Panc1 (cell line): ENCODE measurements at regions not wholly inside any gene's neighbourhood (a gene's known extent, or its start where the extent isn't known, plus 50 kb on each side); places are given as distances from the start of the nearest gene placed in this dataset.

Source experiments
- ATAC-seq: fragments of 200-7000 bp; cut with Tn5 transposase; 2 replicates; pipeline ENCODE4 v1.9.1; 2020; ENCODE audit warnings: mild to moderate bottlenecking, moderate library complexity
- BruUV-seq: library from RNA; stranded (reverse); fragments of 400-500 nt; replicated peaks from 2 replicates; lab custom pipeline; 2021; lab: Mats Ljungman, UMichigan
- CTCF ChIA-PET: fragments of 300-600 bp; sonication (Branson Sonifier 250); formaldehyde crosslinking; loops from one replicate; lab custom pipeline; 2022; ENCODE audit warnings: antibody characterized with exemption; lab: Charles Lee
- POLR2A ChIA-PET: fragments of 300-600 bp; sonication (Branson Sonifier 250); formaldehyde crosslinking; loops from one replicate; lab custom pipeline; 2022; ENCODE audit warnings: antibody characterized with exemption; lab: Charles Lee
- DNase-seq: peaks from one replicate; pipeline ENCODE4 v3.0.0-alpha.2; 2010; ENCODE audit warnings: low read depth, low spot score
- H3K27ac ChIP-seq: 2 replicates; pipeline ENCODE4 v1.5.1; 2011; ENCODE audit warnings: mild to moderate bottlenecking, low read length, inconsistent platforms
- H3K27me3 ChIP-seq: fragments of 200-500 bp; sonication (Bioruptor generic); 2 replicates; pipeline ENCODE4 v1.6.0; 2014; ENCODE audit warnings: low read length, inconsistent platforms; ENCODE audit not compliant: control insufficient read depth, insufficient read depth
- H3K36me3 ChIP-seq: fragments of 200-500 bp; sonication (Bioruptor generic); 2 replicates; pipeline ENCODE4 v1.5.1; 2014; ENCODE audit warnings: inconsistent platforms, mild to moderate bottlenecking, low read length, moderate library complexity; ENCODE audit not compliant: control insufficient read depth, insufficient read depth
- H3K4me1 ChIP-seq: 2 replicates; pipeline ENCODE4 v1.5.1; 2011; ENCODE audit warnings: inconsistent platforms, mild to moderate bottlenecking, low read length, moderate library complexity; ENCODE audit not compliant: control insufficient read depth, insufficient read depth
- H3K4me3 ChIP-seq, 2 experiments: 2 replicates each; pipeline ENCODE4 v1.5.1; 2011 to 2012; ENCODE audit warnings: low read depth in 2 of 2, low read length in 2 of 2, mild to moderate bottlenecking in 2 of 2, inconsistent platforms in 1 of 2, moderate library complexity in 1 of 2
- H3K9me3 ChIP-seq: fragments of 200-500 bp; sonication (Bioruptor generic); 2 replicates; pipeline ENCODE4 v1.5.1; 2014; ENCODE audit warnings: low read depth, mild to moderate bottlenecking, inconsistent platforms, low read length, moderate library complexity; ENCODE audit not compliant: control insufficient read depth, insufficient read depth
- CTCF ChIP-seq: fragments of 450-650 bp; IDR thresholded peaks from 2 replicates; pipeline ENCODE4 v1.5.1; 2017; ENCODE audit warnings: mild to moderate bottlenecking
- POLR2AphosphoS5 ChIP-seq: IDR thresholded peaks from 2 replicates; pipeline ENCODE4 v1.6.1; 2012; ENCODE audit warnings: mild to moderate bottlenecking, low read depth, low read length, moderate library complexity
- REST ChIP-seq, 2 experiments: IDR thresholded peaks; 2 replicates each; pipeline ENCODE4 v1.6.1; 2011 to 2012; ENCODE audit warnings: low read depth in 2 of 2, control low read depth in 1 of 2, low read length in 1 of 2, mild to moderate bottlenecking in 1 of 2, moderate library complexity in 1 of 2; ENCODE audit not compliant: insufficient read depth in 1 of 2
- SIN3A ChIP-seq: IDR thresholded peaks from 2 replicates; pipeline ENCODE4 v1.6.1; 2012; ENCODE audit warnings: low read depth, mild to moderate bottlenecking, low read length, moderate library complexity, borderline replicate concordance; ENCODE audit not compliant: insufficient read depth
- TCF7L2 ChIP-seq: IDR thresholded peaks from 2 replicates; pipeline ENCODE4 v1.6.1; 2011; ENCODE audit warnings: mild to moderate bottlenecking, low read depth, low read length, inconsistent platforms
- in situ Hi-C: cut with HindIII; loops from 2 replicates; pipeline ENCODE4 v1.10.0; 2016; ENCODE audit warnings: low sequenced_read_pairs, low pct_unique_long_range_greater_than_20kb
- intact Hi-C: fragments of 100-400 bp; cut with micrococcal nuclease; formaldehyde crosslinking; loops from one replicate; pipeline ENCODE4 v1.10.0; 2022; ENCODE audit not compliant: unreplicated experiment

GRCh38 chr2:198471291-198471690 is 666.9 kb downstream of the PLCL1 start:
- ChIA-PET POLR2A (no interaction called here), CTCF (interaction anchor here (0.5 kb wide), 1 partner anchor 1870 kb away, joined by 3 read pairs; no protein-coding TSS in a partner anchor)
- intact Hi-C loops = no loop called here

GRCh38 chr2:198468136-198468535 is 663.7 kb downstream of the PLCL1 start:
- no peaks in the 10 kb centered on the region for H3K27me3 ChIP-seq
- H3K4me1 ChIP-seq = no peaks in the 10 kb centered on the region
- DNase-seq = no peak
- no TSS peak for BruUV-seq
- H3K4me3 ChIP-seq = no peak overlapping the region
- H3K36me3 ChIP-seq = no peaks in the 10 kb centered on the region
- POLR2A ChIA-PET = no interaction called here
- intact Hi-C loops = no loop called here
- no peak for ATAC-seq
- H3K27ac ChIP-seq = no peak overlapping the region
- TF ChIP-seq SIN3A (no peak), CTCF (no peak), TCF7L2 (no peak), REST (IDR thresholded peaks at IDR 0.05; ENCODE audit: insufficient read depth in 1 of 2, low read depth in 2 of 2, low read length in 1 of 2) (no peak), POLR2AphosphoS5 (no peak)
- no peaks in the 10 kb centered on the region for H3K9me3 ChIP-seq
- in situ Hi-C loops = no loop called here
- CTCF ChIA-PET = no interaction called here

More at GRCh38 chr2:198471291-198471690, 666.9 kb downstream of the PLCL1 start:
- Histone ChIP-seq H3K27ac (no peak overlapping the region), H3K4me3 (no peak overlapping the region), H3K9me3 (no peaks in the 10 kb centered on the region), H3K4me1 (no peaks in the 10 kb centered on the region), H3K27me3 (no peaks in the 10 kb centered on the region), H3K36me3 (no peaks in the 10 kb centered on the region)
- TF ChIP-seq CTCF (peak; percentile 18; the same call in 1 of the 2 replicates), SIN3A (no peak), TCF7L2 (no peak), REST (IDR thresholded peaks at IDR 0.05; ENCODE audit: insufficient read depth in 1 of 2, low read depth in 2 of 2, low read length in 1 of 2) (no peak), POLR2AphosphoS5 (no peak)
- DNase-seq (no peak), ATAC-seq (no peak)
- no TSS peak for BruUV-seq
- in situ Hi-C loops = no loop called here
